ENCODE measurements at regions not wholly inside any gene's neighbourhood (a gene's known extent, or its start where the extent isn't known, plus 50 kb on each side); places are given as distances from the start of the nearest gene placed in this dataset.
A peak's percentile ranks its signal among the peaks of the same experiment; 100 is the strongest.

DNA sequence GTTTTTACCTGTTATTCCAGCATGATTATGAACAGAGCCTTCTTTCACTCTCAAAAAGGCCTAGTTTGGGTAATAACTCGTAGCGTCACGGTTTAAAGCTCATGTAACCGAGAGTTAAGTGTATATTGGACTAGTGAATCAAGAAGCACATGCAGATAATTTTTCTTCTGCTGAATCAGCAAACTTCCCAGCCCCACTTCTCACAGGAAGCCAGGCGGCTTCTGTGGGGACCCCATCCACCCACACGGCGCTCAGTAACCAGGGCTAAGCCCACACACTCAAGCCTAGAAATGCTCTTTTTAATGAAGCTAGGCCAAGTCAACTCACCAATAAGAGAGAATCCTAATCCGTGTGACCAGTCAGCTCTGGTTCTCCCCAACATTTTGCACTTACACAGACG, 191.2 kb upstream of the MGMT start:
- H3K36me3 Mint-ChIP-seq (ENCODE audit: low read depth): no peaks in the 10 kb centered on the region
- H3K27ac Mint-ChIP-seq: peak overlapping the region; percentile 58 to 82 (median 72)

DNA sequence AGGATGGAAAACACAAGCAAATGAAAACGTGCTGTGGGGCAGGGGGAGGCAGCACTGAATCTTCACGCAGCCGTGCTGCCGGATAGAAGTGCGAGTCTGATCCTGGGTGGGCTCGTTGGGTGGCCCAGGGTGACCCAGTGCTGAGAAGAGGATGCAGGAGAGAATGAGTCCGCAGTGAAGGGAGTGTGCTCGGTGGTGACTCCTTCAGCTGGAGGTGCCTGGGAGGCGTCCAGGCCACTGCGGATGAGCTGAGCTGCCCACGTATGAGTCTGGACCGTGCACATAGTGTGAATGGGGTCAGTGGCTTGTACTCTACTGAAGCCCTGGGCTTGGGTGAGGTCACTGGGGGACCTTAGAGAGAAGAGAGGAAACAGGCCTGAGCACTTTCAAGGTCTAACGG, 190.0 kb upstream of the MGMT start:
- TF ChIP-seq, protein P1, sequence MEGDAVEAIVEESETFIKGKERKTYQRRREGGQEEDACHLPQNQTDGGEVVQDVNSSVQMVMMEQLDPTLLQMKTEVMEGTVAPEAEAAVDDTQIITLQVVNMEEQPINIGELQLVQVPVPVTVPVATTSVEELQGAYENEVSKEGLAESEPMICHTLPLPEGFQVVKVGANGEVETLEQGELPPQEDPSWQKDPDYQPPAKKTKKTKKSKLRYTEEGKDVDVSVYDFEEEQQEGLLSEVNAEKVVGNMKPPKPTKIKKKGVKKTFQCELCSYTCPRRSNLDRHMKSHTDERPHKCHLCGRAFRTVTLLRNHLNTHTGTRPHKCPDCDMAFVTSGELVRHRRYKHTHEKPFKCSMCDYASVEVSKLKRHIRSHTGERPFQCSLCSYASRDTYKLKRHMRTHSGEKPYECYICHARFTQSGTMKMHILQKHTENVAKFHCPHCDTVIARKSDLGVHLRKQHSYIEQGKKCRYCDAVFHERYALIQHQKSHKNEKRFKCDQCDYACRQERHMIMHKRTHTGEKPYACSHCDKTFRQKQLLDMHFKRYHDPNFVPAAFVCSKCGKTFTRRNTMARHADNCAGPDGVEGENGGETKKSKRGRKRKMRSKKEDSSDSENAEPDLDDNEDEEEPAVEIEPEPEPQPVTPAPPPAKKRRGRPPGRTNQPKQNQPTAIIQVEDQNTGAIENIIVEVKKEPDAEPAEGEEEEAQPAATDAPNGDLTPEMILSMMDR (IDR thresholded peaks at IDR 0.05; ENCODE audit: unreplicated experiment in 3 of 3): no peak
- peaks cover 3% of the 10 kb centered on the region for H3K9me3 Mint-ChIP-seq
- H3K27ac Mint-ChIP-seq: peak overlapping the region in 2 of 3 experiments; percentile 11 to 82
- no peaks in the 10 kb centered on the region for H3K27me3 Mint-ChIP-seq (ENCODE audit: low read depth)
- no peaks in the 10 kb centered on the region for H3K36me3 Mint-ChIP-seq (ENCODE audit: low read depth)
- H3K4me3 Mint-ChIP-seq: no peak overlapping the region
- H3K4me1 Mint-ChIP-seq: peaks cover 83% of the 10 kb centered on the region

More for the DNA sequence above, 191.2 kb upstream of the MGMT start:
- TF ChIP-seq, protein P1 (IDR thresholded peaks at IDR 0.05; ENCODE audit: unreplicated experiment in 3 of 3): no peak
- no peak overlapping the region for H3K4me3 Mint-ChIP-seq
- peaks cover 83% of the 10 kb centered on the region for H3K4me1 Mint-ChIP-seq
- H3K9me3 Mint-ChIP-seq: no peaks in the 10 kb centered on the region
- H3K27me3 Mint-ChIP-seq (ENCODE audit: low read depth): no peaks in the 10 kb centered on the region

DNA sequence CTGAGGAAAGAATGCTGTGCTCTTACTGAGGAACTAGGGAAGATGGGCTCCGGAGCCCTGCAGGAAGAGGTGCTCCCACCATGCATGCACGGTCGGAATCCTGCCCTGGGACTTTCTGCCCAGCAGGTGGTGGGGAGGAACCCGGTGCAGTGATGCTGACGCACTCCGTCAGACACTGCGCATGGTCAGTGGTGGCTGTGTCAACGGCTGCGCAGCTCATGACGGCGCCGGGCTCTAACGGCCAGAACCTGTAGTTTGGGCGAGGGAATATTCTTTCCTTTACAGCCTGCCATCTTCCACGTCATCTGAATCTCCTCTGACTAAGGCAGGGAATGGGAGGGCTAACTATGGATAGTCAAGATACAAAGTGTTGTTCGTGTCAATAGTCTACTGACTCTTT, 189.2 kb upstream of the MGMT start:
- H3K4me3 Mint-ChIP-seq: no peak overlapping the region
- peaks cover 6% of the 10 kb centered on the region for H3K9me3 Mint-ChIP-seq
- no peaks in the 10 kb centered on the region for H3K36me3 Mint-ChIP-seq (ENCODE audit: low read depth)
- peaks cover 75% of the 10 kb centered on the region for H3K4me1 Mint-ChIP-seq
- no peaks in the 10 kb centered on the region for H3K27me3 Mint-ChIP-seq (ENCODE audit: low read depth)
- TF ChIP-seq, protein P1 (IDR thresholded peaks at IDR 0.05; ENCODE audit: unreplicated experiment in 3 of 3): no peak
- H3K27ac Mint-ChIP-seq: peak overlapping the region; percentile 40 to 82 (median 64)

DNA sequence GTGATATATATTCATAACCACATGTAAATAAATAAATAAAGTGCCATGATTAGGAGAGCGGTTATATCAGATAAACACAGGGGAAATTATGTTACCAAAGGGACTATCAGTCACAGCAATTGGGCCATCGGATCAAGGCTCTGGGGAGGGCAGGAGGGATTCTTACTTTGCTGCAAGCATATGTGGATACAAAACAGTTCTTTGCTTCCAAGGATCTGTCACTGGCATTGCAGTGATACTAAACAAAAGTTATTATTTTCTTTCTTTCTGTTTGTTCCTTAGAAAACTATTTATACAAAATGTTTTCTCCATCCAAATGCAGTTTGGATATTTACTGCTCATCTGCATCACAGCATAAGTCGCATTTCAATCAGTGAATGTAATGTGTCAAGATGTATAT, 188.4 kb upstream of the MGMT start:
- Mint-ChIP-seq H3K36me3 (ENCODE audit: low read depth) (no peaks in the 10 kb centered on the region), H3K27ac (peak overlapping the region; percentile 40 to 78 (median 64)), H3K4me3 (peak overlapping the region in 2 of 3 experiments; percentile 3 to 4), H3K9me3 (peaks cover 9% of the 10 kb centered on the region), H3K27me3 (ENCODE audit: low read depth) (no peaks in the 10 kb centered on the region), H3K4me1 (peaks cover 67% of the 10 kb centered on the region)
- TF ChIP-seq, protein P1 (IDR thresholded peaks at IDR 0.05; ENCODE audit: unreplicated experiment in 3 of 3): no peak

DNA sequence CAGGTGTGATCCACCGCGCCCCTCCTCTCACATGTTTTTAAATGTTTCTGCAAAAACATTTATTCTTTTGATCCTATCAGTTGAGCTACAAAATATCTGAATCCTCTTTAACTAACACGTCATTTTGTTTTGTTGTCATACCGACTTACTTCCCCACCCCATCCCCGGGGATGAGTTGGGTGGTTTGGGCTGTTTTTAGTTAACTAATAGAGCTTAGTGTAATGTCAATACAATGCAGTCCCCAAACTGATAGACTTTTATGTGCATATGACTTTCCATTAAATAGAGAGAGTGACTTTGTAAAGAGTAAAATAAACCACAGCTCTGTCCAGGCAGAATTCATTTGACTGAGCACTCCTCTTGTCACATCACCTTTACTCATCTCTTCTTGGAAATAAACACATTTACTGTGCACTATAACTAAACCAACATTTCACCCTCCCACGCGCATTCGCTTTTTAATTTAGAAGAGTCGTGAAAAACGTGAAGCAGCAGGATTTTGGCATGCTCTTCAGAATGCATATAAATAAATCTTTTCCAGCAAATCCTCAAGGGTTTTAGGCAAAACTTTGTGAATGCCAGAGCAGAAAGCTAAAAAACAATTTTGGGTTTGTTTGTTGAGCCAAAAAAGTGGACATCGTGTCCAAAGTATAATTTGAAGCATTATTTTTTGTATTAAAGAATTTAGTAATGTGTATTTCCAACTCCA, 187.4 kb upstream of the MGMT start:
- Mint-ChIP-seq H3K27me3 (ENCODE audit: low read depth) (no peaks in the 10 kb centered on the region), H3K4me3 (no peak overlapping the region), H3K9me3 (peaks cover 14% of the 10 kb centered on the region), H3K27ac (peak overlapping the region; percentile 47 to 79 (median 78)), H3K4me1 (peaks cover 62% of the 10 kb centered on the region), H3K36me3 (ENCODE audit: low read depth) (no peaks in the 10 kb centered on the region)
- TF ChIP-seq, protein P1 (IDR thresholded peaks at IDR 0.05; ENCODE audit: unreplicated experiment in 3 of 3): no peak

DNA sequence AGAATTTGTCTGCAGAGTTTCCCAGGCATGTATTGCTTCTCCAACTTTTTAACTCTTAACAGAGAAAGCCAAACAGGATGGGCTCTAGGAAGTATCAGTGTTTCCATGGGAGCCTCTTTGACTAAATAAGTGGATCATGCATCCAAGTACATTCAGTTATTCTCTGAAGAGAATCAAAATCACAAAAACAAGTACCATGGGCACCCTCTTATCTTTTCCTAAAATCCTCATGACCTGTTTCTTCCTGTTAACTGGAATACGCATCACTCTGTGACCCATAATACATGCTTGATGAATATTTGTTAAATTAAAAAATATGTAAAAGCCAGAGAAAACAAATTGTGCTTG, 186.9 kb upstream of the MGMT start:
- TF ChIP-seq, protein P1 (IDR thresholded peaks at IDR 0.05; ENCODE audit: unreplicated experiment in 3 of 3): no peak
- peaks cover 57% of the 10 kb centered on the region for H3K4me1 Mint-ChIP-seq
- no peaks in the 10 kb centered on the region for H3K27me3 Mint-ChIP-seq (ENCODE audit: low read depth)
- peak overlapping the region in 2 of 3 experiments; percentile 47 to 78 for H3K27ac Mint-ChIP-seq
- no peak overlapping the region for H3K4me3 Mint-ChIP-seq
- no peaks in the 10 kb centered on the region for H3K36me3 Mint-ChIP-seq (ENCODE audit: low read depth)
- peaks cover 15% of the 10 kb centered on the region for H3K9me3 Mint-ChIP-seq
